Astrocyte (in vitro differentiated cells and primary cell): ENCODE measurements at regions not wholly inside any gene's neighbourhood (a gene's known extent, or its start where the extent isn't known, plus 50 kb on each side); places are given as distances from the start of the nearest gene placed in this dataset.

Experiments used
- DNase-seq: peaks from one replicate; pipeline ENCODE4 v3.0.0-alpha.2; 2010; ENCODE audit warnings: low read depth
- FAIRE-seq: peaks from 2 replicates; lab custom pipeline; 2011; peaks lifted over from hg19 to GRCh38; lab: Jason Lieb, UNC
- H2AFZ ChIP-seq: 2 replicates; pipeline ENCODE4 v1.6.0; 2012; ENCODE audit warnings: low read depth, low read length, inconsistent platforms
- H3K27ac ChIP-seq: 2 replicates; pipeline ENCODE4 v1.5.1; 2011; ENCODE audit warnings: low read depth, low read length, inconsistent platforms
- H3K27me3 ChIP-seq: 2 replicates; pipeline ENCODE4 v1.6.0; 2011; ENCODE audit warnings: low read length, inconsistent platforms; ENCODE audit not compliant: insufficient read depth
- H3K36me3 ChIP-seq: 2 replicates; pipeline ENCODE4 v1.5.1; 2011; ENCODE audit warnings: low read length, inconsistent platforms; ENCODE audit not compliant: insufficient read depth
- H3K4me1 ChIP-seq: 2 replicates; pipeline ENCODE4 v1.5.1; 2011; ENCODE audit warnings: low read length, inconsistent platforms; ENCODE audit not compliant: insufficient read depth
- H3K4me2 ChIP-seq: 2 replicates; pipeline ENCODE4 v1.6.0; 2012; ENCODE audit warnings: low read length, inconsistent platforms
- H3K4me3 ChIP-seq: 2 replicates; pipeline ENCODE4 v1.5.1; 2011; ENCODE audit warnings: low read depth, mild to moderate bottlenecking, low read length, inconsistent platforms; ENCODE audit not compliant: insufficient read depth
- H3K79me2 ChIP-seq: 2 replicates; pipeline ENCODE4 v1.6.0; 2012; ENCODE audit warnings: mild to moderate bottlenecking, low read length, inconsistent platforms; ENCODE audit not compliant: insufficient read depth
- H3K9ac ChIP-seq: 2 replicates; pipeline ENCODE4 v1.6.0; 2012; ENCODE audit warnings: mild to moderate bottlenecking, low read length, inconsistent platforms
- H3K9me3 ChIP-seq: 2 replicates; pipeline ENCODE4 v1.5.1; 2012; ENCODE audit warnings: low read depth, mild to moderate bottlenecking, low read length, inconsistent platforms; ENCODE audit not compliant: insufficient read depth
- H4K20me1 ChIP-seq: 2 replicates; pipeline ENCODE4 v1.6.0; 2012; ENCODE audit warnings: low read length, inconsistent platforms; ENCODE audit not compliant: insufficient read depth
- H3K27ac Mint-ChIP-seq: one replicate; pipeline ENCODE4 v1.8.0; 2021; ENCODE audit warnings: mild to moderate bottlenecking, mixed read lengths; ENCODE audit not compliant: unreplicated experiment
- H3K27me3 Mint-ChIP-seq: one replicate; pipeline ENCODE4 v1.8.0; 2021; ENCODE audit warnings: low read depth, mixed read lengths; ENCODE audit not compliant: unreplicated experiment
- H3K36me3 Mint-ChIP-seq: one replicate; pipeline ENCODE4 v1.8.0; 2021; ENCODE audit warnings: low read depth, mixed read lengths; ENCODE audit not compliant: unreplicated experiment
- H3K4me1 Mint-ChIP-seq: one replicate; pipeline ENCODE4 v1.8.0; 2021; ENCODE audit warnings: low read depth, mixed read lengths; ENCODE audit not compliant: unreplicated experiment
- H3K4me3 Mint-ChIP-seq: one replicate; pipeline ENCODE4 v1.8.0; 2021; ENCODE audit warnings: mild to moderate bottlenecking, moderate library complexity, mixed read lengths; ENCODE audit not compliant: unreplicated experiment
- H3K9me3 Mint-ChIP-seq: one replicate; pipeline ENCODE4 v1.8.0; 2021; ENCODE audit warnings: mild to moderate bottlenecking, mixed read lengths; ENCODE audit not compliant: unreplicated experiment
- EZH2 ChIP-seq: IDR thresholded peaks from 2 replicates; pipeline ENCODE4 v1.6.1; 2012; ENCODE audit warnings: mild to moderate bottlenecking, low read length, inconsistent platforms; ENCODE audit not compliant: insufficient read depth
- TF ChIP-seq, protein P1 (sequence below): IDR thresholded peaks from 2 replicates; pipeline ENCODE4 v1.5.1; 2011; ENCODE audit warnings: low read depth, mild to moderate bottlenecking, inconsistent platforms, low read length, moderate library complexity; ENCODE audit not compliant: insufficient read depth

DNA sequence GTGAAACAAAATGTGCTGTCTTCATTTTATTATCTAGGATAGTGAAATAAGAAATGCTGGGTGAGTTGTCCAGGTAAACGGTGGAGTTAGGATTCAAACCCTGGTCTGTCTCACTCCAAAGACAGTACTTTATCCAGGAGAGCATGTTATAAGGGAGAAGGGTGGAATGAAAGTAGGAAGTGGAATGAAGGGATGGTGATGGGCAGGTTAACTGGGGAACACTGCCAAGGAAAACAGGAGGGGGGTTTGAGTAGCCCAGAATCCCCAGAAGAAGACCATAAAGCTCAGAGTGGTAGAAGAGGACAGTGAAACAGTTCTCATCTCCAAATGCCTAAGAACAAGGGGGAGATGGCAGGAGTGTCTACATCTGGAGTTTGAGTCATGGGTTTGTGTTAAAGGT lies 169.0 kb downstream of the BARX2 start:
- Histone ChIP-seq H3K4me3 (no peak overlapping the region), H3K27me3 (no peaks in the 10 kb centered on the region), H3K9ac (no peak overlapping the region), H3K79me2 (no peaks in the 10 kb centered on the region), H3K9me3 (no peaks in the 10 kb centered on the region), H2AFZ (no peak overlapping the region), H3K27ac (no peak overlapping the region), H3K4me2 (no peak overlapping the region), H4K20me1 (no peaks in the 10 kb centered on the region), H3K4me1 (no peaks in the 10 kb centered on the region), H3K36me3 (no peaks in the 10 kb centered on the region)
- TF ChIP-seq, protein P1, sequence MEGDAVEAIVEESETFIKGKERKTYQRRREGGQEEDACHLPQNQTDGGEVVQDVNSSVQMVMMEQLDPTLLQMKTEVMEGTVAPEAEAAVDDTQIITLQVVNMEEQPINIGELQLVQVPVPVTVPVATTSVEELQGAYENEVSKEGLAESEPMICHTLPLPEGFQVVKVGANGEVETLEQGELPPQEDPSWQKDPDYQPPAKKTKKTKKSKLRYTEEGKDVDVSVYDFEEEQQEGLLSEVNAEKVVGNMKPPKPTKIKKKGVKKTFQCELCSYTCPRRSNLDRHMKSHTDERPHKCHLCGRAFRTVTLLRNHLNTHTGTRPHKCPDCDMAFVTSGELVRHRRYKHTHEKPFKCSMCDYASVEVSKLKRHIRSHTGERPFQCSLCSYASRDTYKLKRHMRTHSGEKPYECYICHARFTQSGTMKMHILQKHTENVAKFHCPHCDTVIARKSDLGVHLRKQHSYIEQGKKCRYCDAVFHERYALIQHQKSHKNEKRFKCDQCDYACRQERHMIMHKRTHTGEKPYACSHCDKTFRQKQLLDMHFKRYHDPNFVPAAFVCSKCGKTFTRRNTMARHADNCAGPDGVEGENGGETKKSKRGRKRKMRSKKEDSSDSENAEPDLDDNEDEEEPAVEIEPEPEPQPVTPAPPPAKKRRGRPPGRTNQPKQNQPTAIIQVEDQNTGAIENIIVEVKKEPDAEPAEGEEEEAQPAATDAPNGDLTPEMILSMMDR: no peak
- no peak for TF ChIP-seq EZH2
- Mint-ChIP-seq H3K36me3 (no peaks in the 10 kb centered on the region), H3K27me3 (peaks cover 16% of the 10 kb centered on the region), H3K4me1 (no peaks in the 10 kb centered on the region), H3K4me3 (no peak overlapping the region), H3K9me3 (peaks cover 18% of the 10 kb centered on the region), H3K27ac (no peak overlapping the region)
- FAIRE-seq (no peak), DNase-seq (no peak)

DNA sequence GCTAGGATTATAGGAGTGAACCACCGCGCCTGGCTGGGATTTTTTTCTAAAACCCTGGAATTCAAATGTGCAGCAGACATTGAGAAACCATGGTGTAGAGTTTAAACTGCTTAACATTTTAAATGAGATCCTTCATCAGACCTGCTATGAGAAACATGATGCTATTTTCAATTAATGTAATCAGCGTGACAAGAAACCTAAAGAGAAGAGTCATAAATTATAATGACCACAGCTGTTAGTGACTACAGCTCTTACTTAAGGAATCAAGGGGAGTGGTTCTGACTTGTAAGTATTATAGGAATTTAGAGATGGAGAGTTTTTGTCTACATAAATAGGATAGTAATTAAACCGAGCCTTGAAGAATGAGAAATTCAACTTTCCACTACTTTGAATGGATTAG lies 170.6 kb downstream of the BARX2 start:
- no peak overlapping the region for H3K27ac Mint-ChIP-seq
- H2AFZ ChIP-seq: no peak overlapping the region
- H3K4me1 Mint-ChIP-seq: no peaks in the 10 kb centered on the region
- FAIRE-seq: no peak
- DNase-seq: no peak
- H3K36me3 ChIP-seq: no peaks in the 10 kb centered on the region
- no peaks in the 10 kb centered on the region for H3K36me3 Mint-ChIP-seq
- H3K4me3 ChIP-seq: no peak overlapping the region
- H3K9me3 ChIP-seq: no peaks in the 10 kb centered on the region
- no peaks in the 10 kb centered on the region for H4K20me1 ChIP-seq
- TF ChIP-seq, protein P1: no peak
- no peak for TF ChIP-seq EZH2
- no peaks in the 10 kb centered on the region for H3K79me2 ChIP-seq
- H3K9me3 Mint-ChIP-seq: peaks cover 13% of the 10 kb centered on the region
- H3K27me3 ChIP-seq: no peaks in the 10 kb centered on the region
- peaks cover 13% of the 10 kb centered on the region for H3K27me3 Mint-ChIP-seq
- no peak overlapping the region for H3K9ac ChIP-seq
- H3K4me1 ChIP-seq: no peaks in the 10 kb centered on the region
- no peak overlapping the region for H3K4me3 Mint-ChIP-seq
- no peak overlapping the region for H3K27ac ChIP-seq
- no peak overlapping the region for H3K4me2 ChIP-seq

GRCh38 chr11:129557421-129557820 lies 181.8 kb downstream of the BARX2 start:
- H3K9ac ChIP-seq: no peak overlapping the region
- no peaks in the 10 kb centered on the region for H3K27me3 ChIP-seq
- no peaks in the 10 kb centered on the region for H3K9me3 ChIP-seq
- H3K9me3 Mint-ChIP-seq: no peaks in the 10 kb centered on the region
- H3K27ac ChIP-seq: no peak overlapping the region
- H2AFZ ChIP-seq: no peak overlapping the region
- no peaks in the 10 kb centered on the region for H3K27me3 Mint-ChIP-seq
- no peaks in the 10 kb centered on the region for H3K79me2 ChIP-seq
- H3K4me1 ChIP-seq: no peaks in the 10 kb centered on the region
- H3K4me2 ChIP-seq: no peak overlapping the region
- H3K4me1 Mint-ChIP-seq: no peaks in the 10 kb centered on the region
- H3K27ac Mint-ChIP-seq: no peak overlapping the region
- no peaks in the 10 kb centered on the region for H3K36me3 Mint-ChIP-seq
- TF ChIP-seq, protein P1: no peak
- TF ChIP-seq EZH2: no peak
- H3K4me3 ChIP-seq: no peak overlapping the region
- H4K20me1 ChIP-seq: no peaks in the 10 kb centered on the region
- no peaks in the 10 kb centered on the region for H3K36me3 ChIP-seq
- no peak overlapping the region for H3K4me3 Mint-ChIP-seq
- DNase-seq (no peak), FAIRE-seq (no peak)
